ENCODE measurements at regions not wholly inside any gene's neighbourhood (a gene's known extent, or its start where the extent isn't known, plus 50 kb on each side); places are given as distances from the start of the nearest gene placed in this dataset.

DNA sequence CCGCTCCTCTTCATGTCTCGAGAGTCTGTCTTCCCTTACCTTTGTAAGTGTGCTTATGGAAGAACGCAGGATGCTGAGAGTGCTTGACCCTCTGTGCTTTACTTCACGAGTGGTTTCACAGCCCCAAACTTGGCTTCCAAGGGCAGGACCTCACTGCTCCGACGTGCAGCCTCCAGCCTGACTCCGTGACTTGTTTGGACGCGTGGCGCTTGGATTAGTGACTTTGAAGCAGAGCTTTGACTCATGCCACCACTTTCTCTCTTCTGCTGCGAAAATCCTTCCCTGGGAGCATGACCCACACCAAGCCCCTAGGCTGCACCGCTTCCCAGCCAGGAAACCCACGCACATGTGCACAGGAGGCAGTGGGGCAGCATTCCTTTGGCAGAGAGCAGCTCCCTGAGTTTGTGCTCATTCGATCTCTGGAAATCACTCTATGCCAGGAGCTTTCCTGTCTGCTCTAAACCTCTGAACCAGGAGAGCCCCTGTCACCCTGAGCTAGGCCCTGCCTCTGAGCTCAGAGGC is 207.8 kb upstream of the HS6ST1 start:
- H3K27me3 ChIP-seq (ENCODE audit: insufficient read depth, low read length): no peaks in the 10 kb centered on the region

DNA sequence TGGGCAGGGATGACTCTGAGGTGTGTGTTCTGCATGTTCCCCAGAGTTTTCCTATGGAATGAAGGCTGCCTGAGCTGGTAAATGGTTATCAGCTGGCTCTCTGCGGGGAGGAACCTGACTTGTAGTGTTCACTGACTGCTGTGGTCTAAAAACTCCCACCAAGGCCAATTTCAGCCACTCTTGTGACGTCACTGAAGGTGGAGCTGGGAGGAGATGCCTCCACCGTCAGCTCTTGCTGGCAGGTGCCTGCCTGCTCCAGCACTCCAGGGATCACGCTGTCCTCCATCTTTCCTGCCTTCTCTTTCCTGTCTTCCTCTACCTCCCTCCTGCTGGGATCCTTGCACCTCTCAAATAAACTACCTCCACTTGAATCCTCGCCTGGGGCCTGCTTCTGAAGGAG is 209.5 kb upstream of the HS6ST1 start:
- no peaks in the 10 kb centered on the region for H3K9me3 ChIP-seq (ENCODE audit: insufficient read depth, low read depth, low read length)
- H3K4me3 ChIP-seq (ENCODE audit: low read length): no peak overlapping the region
- no peaks in the 10 kb centered on the region for H3K4me1 ChIP-seq (ENCODE audit: insufficient read depth, low read length)
- no peak overlapping the region for H3K9ac ChIP-seq (ENCODE audit: low read depth, low read length)
- H3K27me3 ChIP-seq (ENCODE audit: insufficient read depth, low read length): no peaks in the 10 kb centered on the region
- H3K27ac ChIP-seq (ENCODE audit: low read depth, low read length): no peak overlapping the region
- no peaks in the 10 kb centered on the region for H3K36me3 ChIP-seq (ENCODE audit: insufficient read depth, low read length)
- 89% methylated on average over 5 of the region's 5 CpGs for WGBS

More for the DNA sequence above, 207.8 kb upstream of the HS6ST1 start:
- H3K4me1 ChIP-seq (ENCODE audit: insufficient read depth, low read length): no peaks in the 10 kb centered on the region
- no peaks in the 10 kb centered on the region for H3K9me3 ChIP-seq (ENCODE audit: insufficient read depth, low read depth, low read length)
- H3K36me3 ChIP-seq (ENCODE audit: insufficient read depth, low read length): no peaks in the 10 kb centered on the region
- H3K27ac ChIP-seq (ENCODE audit: low read depth, low read length): no peak overlapping the region
- H3K4me3 ChIP-seq (ENCODE audit: low read length): no peak overlapping the region
- H3K9ac ChIP-seq (ENCODE audit: low read depth, low read length): no peak overlapping the region
- 93% methylated on average over 14 of the region's 14 CpGs for WGBS

DNA sequence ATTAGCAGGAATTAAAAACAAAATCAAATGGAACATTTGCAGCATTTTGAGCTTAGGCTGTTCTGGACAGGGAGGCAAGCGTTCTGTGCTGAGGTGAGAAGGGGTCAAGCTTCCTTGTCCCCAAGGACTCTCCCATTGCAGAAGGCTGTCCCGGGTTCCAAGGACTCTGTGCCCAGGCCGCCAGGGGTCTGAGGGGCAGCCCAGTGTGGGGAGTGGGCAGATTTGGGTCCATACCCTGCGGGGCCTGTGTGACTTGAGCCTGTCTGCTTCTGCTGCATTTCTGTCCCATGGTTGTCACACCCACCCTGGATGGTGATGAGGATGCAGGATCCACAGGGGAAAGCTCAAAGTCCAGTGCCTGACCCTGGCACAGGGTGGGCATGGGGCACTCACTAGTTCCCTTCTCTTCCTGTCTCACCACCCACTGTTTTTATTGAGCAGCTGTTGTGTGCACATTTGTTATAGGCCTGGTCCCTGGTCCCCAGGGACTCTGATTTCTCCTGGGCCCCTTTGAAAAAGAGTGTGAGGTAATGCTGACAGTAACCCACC is 211.4 kb upstream of the HS6ST1 start:
- Histone ChIP-seq H3K4me1 (ENCODE audit: insufficient read depth, low read length) (no peaks in the 10 kb centered on the region), H3K9ac (ENCODE audit: low read depth, low read length) (no peak overlapping the region), H3K9me3 (ENCODE audit: insufficient read depth, low read depth, low read length) (no peaks in the 10 kb centered on the region), H3K27me3 (ENCODE audit: insufficient read depth, low read length) (no peaks in the 10 kb centered on the region), H3K27ac (ENCODE audit: low read depth, low read length) (no peak overlapping the region), H3K36me3 (ENCODE audit: insufficient read depth, low read length) (no peaks in the 10 kb centered on the region), H3K4me3 (ENCODE audit: low read length) (no peak overlapping the region)
- 94% methylated on average over 4 of the region's 4 CpGs for WGBS

DNA sequence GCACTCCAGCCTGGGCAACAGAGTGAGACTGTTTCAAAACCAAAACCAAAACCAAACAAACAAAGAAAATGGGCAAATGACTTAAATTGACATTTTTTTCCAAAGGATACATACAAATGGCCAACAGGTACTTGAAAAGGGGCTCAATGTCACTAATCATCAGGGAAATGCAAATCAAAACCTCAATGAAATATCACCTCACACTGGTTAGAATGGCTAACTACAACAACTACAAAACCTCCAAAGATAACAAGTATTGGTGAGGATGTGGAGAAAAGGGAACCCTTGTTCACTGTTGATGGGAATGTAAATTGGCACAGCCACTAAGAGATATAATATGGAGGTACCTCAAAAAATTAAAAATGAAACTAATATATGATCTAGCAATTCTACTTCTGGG is 213.2 kb upstream of the HS6ST1 start:
- H3K4me1 ChIP-seq (ENCODE audit: insufficient read depth, low read length): peaks cover 4% of the 10 kb centered on the region; the same call in 1 of the 2 replicates
- no peaks in the 10 kb centered on the region for H3K27me3 ChIP-seq (ENCODE audit: insufficient read depth, low read length)
- no peak overlapping the region for H3K9ac ChIP-seq (ENCODE audit: low read depth, low read length)
- no peak overlapping the region for H3K4me3 ChIP-seq (ENCODE audit: low read length)
- no peak overlapping the region for H3K27ac ChIP-seq (ENCODE audit: low read depth, low read length)
- no peaks in the 10 kb centered on the region for H3K36me3 ChIP-seq (ENCODE audit: insufficient read depth, low read length)
- H3K9me3 ChIP-seq (ENCODE audit: insufficient read depth, low read depth, low read length): no peaks in the 10 kb centered on the region

DNA sequence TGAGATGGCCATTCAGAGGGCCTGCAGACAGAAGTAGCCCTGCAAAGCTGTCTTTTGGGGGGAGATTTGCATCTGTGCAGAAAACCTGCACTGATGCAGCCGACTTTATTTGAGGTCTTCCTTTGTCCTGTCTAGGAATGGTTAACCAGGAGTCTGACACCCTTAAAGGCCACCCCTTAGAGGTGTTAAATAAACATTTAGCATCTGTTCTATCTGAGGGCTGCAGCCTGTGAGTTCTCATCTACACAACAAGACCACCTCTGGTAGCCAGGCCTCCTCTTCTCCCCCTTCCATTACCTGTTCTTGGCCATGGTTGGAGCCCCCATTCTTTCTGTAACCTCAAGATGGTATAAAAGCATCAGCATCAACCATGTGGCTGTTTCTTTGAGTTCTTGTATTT is 214.4 kb upstream of the HS6ST1 start:
- Histone ChIP-seq H3K27ac (ENCODE audit: low read depth, low read length) (no peak overlapping the region), H3K9ac (ENCODE audit: low read depth, low read length) (no peak overlapping the region), H3K4me3 (ENCODE audit: low read length) (no peak overlapping the region), H3K27me3 (ENCODE audit: insufficient read depth, low read length) (no peaks in the 10 kb centered on the region), H3K36me3 (ENCODE audit: insufficient read depth, low read length) (no peaks in the 10 kb centered on the region), H3K9me3 (ENCODE audit: insufficient read depth, low read depth, low read length) (no peaks in the 10 kb centered on the region), H3K4me1 (ENCODE audit: insufficient read depth, low read length) (peaks cover 15% of the 10 kb centered on the region)
- 73% methylated on average over 1 of the region's 1 CpG for WGBS

DNA sequence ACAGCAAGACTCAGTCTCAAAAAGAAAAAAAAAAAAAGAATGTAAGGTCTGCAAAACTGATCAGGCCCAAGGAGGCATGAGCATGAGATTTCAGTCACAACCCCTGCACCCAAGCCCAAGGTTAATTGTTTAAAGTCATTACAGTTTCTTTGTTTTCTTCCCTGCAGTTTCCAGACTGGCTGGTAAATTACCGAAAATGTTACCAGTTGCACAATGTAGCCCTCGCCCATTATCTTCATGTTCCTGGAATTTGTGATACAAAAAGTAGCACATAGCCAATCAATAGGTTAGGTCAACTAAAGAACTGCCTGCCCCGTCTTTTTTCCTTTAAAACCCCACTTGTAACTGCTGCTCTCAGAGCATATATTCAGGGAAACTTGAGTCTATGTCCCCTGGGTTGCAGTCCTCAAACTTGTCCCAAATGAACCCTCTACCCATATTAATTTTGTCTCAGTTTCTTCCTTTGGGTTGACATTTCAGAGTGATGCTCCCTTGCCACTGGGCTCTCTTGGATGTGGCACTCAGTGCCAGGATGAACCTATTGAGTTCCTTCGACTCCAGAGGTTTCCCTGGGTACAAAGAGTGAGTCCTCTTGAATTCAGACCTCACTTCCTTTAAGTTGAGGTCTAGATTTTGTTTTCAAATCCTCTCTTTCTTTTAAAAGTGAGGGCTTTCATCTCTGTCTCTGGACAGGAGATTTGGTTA is 216.2 kb upstream of the HS6ST1 start:
- no peaks in the 10 kb centered on the region for H3K9me3 ChIP-seq (ENCODE audit: insufficient read depth, low read depth, low read length)
- no peaks in the 10 kb centered on the region for H3K27me3 ChIP-seq (ENCODE audit: insufficient read depth, low read length)
- no peak overlapping the region for H3K4me3 ChIP-seq (ENCODE audit: low read length)
- 91% methylated on average over 4 of the region's 4 CpGs for WGBS
- H3K27ac ChIP-seq (ENCODE audit: low read depth, low read length): no peak overlapping the region
- H3K4me1 ChIP-seq (ENCODE audit: insufficient read depth, low read length): peaks cover 19% of the 10 kb centered on the region
- H3K36me3 ChIP-seq (ENCODE audit: insufficient read depth, low read length): no peaks in the 10 kb centered on the region
- no peak overlapping the region for H3K9ac ChIP-seq (ENCODE audit: low read depth, low read length)

DNA sequence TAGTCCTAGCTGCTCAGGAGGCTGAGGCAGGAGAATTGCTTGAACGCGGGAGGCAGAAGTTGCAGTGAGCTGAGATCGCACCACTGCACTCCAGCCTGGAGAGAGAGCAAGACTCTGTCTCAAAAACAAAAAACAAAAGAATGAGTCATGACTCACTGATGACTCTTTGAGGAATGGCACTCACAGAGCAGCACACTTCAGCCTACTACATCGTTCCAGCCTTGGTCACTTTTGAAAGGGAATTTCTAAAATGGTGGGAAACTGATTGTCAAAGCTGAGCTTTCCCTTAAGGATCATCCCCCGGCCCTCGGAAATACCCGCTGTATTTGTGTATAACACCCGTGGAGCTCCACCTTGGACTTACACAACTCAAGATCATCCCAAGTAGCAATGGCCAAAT is 217.3 kb upstream of the HS6ST1 start:
- H3K9me3 ChIP-seq (ENCODE audit: insufficient read depth, low read depth, low read length): no peaks in the 10 kb centered on the region
- peak overlapping the region; percentile 22; the same call in 1 of the 2 replicates for H3K27ac ChIP-seq (ENCODE audit: low read depth, low read length)
- H3K9ac ChIP-seq (ENCODE audit: low read depth, low read length): no peak overlapping the region
- H3K27me3 ChIP-seq (ENCODE audit: insufficient read depth, low read length): no peaks in the 10 kb centered on the region
- 86% methylated on average over 8 of the region's 8 CpGs for WGBS
- H3K4me1 ChIP-seq (ENCODE audit: insufficient read depth, low read length): peaks cover 19% of the 10 kb centered on the region
- no peak overlapping the region for H3K4me3 ChIP-seq (ENCODE audit: low read length)
- H3K36me3 ChIP-seq (ENCODE audit: insufficient read depth, low read length): no peaks in the 10 kb centered on the region

DNA sequence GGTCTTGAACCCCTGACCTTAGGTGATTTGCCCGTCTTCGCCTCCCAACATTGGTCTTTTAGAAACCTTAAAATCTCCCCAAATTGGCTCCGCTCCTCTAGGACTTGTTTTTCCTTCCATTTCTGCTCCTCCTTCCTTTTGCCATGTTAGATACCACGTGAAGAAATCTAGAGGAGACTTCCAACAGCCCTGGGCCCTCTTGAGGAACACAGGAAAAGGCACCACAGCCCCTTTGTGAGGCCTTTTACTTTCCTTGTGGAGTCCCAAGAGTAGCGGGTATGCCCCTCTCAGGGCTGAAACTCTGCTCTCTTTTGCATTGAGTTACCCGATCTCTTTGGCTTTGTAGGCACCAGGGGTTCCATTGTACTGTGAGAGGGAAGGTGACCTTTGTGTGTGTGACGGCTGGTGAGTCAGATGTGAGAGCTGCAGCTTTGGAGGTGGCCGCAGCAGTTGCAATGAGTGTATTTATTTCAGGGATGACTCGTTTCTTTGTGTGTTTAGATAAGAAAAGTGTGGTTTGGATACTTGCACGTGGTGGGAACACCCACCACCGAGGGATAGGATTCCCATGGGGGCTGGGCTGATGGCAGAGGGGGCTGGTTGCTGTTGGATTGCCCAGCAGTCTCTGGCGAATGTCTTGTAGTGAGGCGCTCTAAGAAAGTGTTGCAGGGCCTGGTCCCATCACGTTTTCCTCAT is 218.4 kb upstream of the HS6ST1 start:
- no peaks in the 10 kb centered on the region for H3K36me3 ChIP-seq (ENCODE audit: insufficient read depth, low read length)
- peaks cover 19% of the 10 kb centered on the region for H3K4me1 ChIP-seq (ENCODE audit: insufficient read depth, low read length)
- H3K9ac ChIP-seq (ENCODE audit: low read depth, low read length): peak overlapping the region; percentile 19; the same call in 1 of the 2 replicates
- H3K27me3 ChIP-seq (ENCODE audit: insufficient read depth, low read length): no peaks in the 10 kb centered on the region
- 40% methylated on average over 14 of the region's 14 CpGs for WGBS
- peak overlapping the region; percentile 80 for H3K27ac ChIP-seq (ENCODE audit: low read depth, low read length)
- no peak overlapping the region for H3K4me3 ChIP-seq (ENCODE audit: low read length)
- H3K9me3 ChIP-seq (ENCODE audit: insufficient read depth, low read depth, low read length): no peaks in the 10 kb centered on the region

DNA sequence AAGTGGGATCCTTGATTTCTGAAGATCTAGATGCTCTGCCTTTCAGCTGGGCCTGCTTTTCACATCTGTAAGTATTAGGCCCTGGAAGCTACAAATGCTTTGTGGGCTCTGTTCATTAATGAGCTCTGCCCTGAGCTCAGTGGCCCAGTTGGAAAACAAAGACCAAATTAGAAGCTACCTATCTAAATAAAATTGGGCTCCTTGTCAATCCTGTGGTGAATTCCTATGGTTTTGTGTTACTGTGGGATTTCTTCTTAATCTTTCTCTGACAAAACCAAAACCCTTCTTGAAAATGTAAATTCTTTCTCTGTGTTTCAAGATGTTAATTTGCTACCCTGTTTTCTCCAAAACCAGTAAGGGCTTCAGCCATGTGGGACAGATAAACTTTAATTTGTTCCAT is 219.0 kb upstream of the HS6ST1 start:
- Histone ChIP-seq H3K27ac (ENCODE audit: low read depth, low read length) (peak overlapping the region; percentile 80), H3K4me3 (ENCODE audit: low read length) (no peak overlapping the region), H3K9ac (ENCODE audit: low read depth, low read length) (peak overlapping the region; percentile 19; the same call in 1 of the 2 replicates), H3K36me3 (ENCODE audit: insufficient read depth, low read length) (no peaks in the 10 kb centered on the region), H3K4me1 (ENCODE audit: insufficient read depth, low read length) (peaks cover 19% of the 10 kb centered on the region), H3K27me3 (ENCODE audit: insufficient read depth, low read length) (no peaks in the 10 kb centered on the region), H3K9me3 (ENCODE audit: insufficient read depth, low read depth, low read length) (no peaks in the 10 kb centered on the region)

DNA sequence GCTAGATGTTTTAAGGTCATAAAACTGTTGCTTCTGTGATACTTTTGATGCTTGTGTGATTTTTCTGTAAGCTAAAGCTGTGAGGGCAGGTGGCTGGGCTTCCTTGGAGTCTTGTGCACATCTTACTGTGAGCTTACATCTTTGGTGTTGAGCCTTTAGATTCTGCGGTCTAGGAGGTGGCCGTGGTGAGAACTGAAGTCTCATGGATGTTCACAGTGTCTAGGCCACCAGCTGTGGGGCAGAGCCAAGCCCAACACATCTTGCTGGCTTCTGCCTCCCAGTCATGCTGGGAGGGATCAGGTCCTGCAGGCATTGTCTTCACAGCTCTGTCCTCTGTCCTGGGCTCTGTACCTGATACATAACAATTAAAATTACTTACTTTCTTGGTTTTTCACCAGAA is 219.7 kb upstream of the HS6ST1 start:
- Histone ChIP-seq H3K9ac (ENCODE audit: low read depth, low read length) (no peak overlapping the region), H3K4me3 (ENCODE audit: low read length) (no peak overlapping the region), H3K27me3 (ENCODE audit: insufficient read depth, low read length) (no peaks in the 10 kb centered on the region), H3K4me1 (ENCODE audit: insufficient read depth, low read length) (peaks cover 19% of the 10 kb centered on the region), H3K27ac (ENCODE audit: low read depth, low read length) (no peak overlapping the region), H3K36me3 (ENCODE audit: insufficient read depth, low read length) (no peaks in the 10 kb centered on the region), H3K9me3 (ENCODE audit: insufficient read depth, low read depth, low read length) (no peaks in the 10 kb centered on the region)
- 95% methylated on average over 2 of the region's 2 CpGs for WGBS

DNA sequence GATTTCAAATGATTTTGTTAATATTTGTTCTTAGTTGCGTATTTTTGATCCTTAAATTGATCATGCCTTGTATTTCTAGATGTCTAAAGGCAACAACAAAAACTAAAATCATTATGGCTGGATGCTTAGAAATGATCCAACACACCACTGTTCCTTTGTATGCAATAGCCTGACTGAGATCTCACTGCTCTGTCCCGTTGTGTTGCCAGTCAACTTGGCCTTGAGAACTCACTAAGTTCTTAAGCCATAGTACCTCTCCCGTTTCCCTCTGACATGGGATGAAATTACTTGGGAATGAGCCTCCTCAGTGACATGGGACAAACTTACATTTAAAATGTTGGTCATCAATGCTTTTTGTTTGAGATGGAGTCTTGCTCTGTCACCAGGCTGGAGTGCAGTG is 222.0 kb upstream of the HS6ST1 start:
- no peaks in the 10 kb centered on the region for H3K36me3 ChIP-seq (ENCODE audit: insufficient read depth, low read length)
- H3K9ac ChIP-seq (ENCODE audit: low read depth, low read length): no peak overlapping the region
- WGBS: 94% methylated on average over 3 of the region's 3 CpGs
- no peaks in the 10 kb centered on the region for H3K27me3 ChIP-seq (ENCODE audit: insufficient read depth, low read length)
- H3K27ac ChIP-seq (ENCODE audit: low read depth, low read length): no peak overlapping the region
- no peak overlapping the region for H3K4me3 ChIP-seq (ENCODE audit: low read length)
- H3K4me1 ChIP-seq (ENCODE audit: insufficient read depth, low read length): peaks cover 29% of the 10 kb centered on the region
- H3K9me3 ChIP-seq (ENCODE audit: insufficient read depth, low read depth, low read length): no peaks in the 10 kb centered on the region
